Activated T-cell treated with anti-CD3 and anti-CD28 coated beads for 24 hours (primary cell): ENCODE measurements at regions not wholly inside any gene's neighbourhood (a gene's known extent, or its start where the extent isn't known, plus 50 kb on each side); places are given as distances from the start of the nearest gene placed in this dataset.
"Not testable (repeated sequence)": the region's sequence is repeated elsewhere in the genome, so short reads cannot be mapped to it uniquely, and the experiment has no call there.

Source experiments
- DNase-seq: peaks from one replicate; pipeline ENCODE4 v3.0.0-alpha.2; 2020; ENCODE audit warnings: low read depth

GRCh38 chr5:136924490-136924889, 559.1 kb upstream of the TRPC7 start:
- DNase-seq, result no peak

GRCh38 chr5:136910625-136911024, 545.3 kb upstream of the TRPC7 start:
- DNase-seq, result no peak

DNA sequence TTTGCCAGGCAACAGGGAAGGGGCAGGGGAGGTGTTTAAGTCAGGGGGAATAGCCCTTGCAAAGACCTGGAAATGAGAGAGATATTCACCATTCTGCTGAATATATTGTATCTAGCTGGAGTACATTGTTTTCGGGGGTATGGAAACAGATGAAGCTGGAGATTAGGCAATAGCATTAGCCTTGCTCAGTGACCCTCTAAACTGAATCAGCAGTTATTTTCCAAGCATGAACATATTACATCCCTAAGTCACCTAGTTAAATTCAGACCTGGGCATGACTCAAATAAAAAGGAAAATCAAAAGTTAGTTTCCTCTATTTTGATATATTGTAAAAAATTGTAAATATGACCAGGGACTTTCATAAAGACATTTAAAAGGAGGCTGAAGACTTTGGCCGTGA, 544.6 kb upstream of the TRPC7 start:
- no peak for DNase-seq

GRCh38 chr5:136907371-136907770, 542.0 kb upstream of the TRPC7 start:
- DNase-seq, result no peak

GRCh38 chr5:136906545-136906944, 541.2 kb upstream of the TRPC7 start:
- no peak for DNase-seq

- DNase-seq, result no peak
Measured at GRCh38 chr5:136905571-136905970, 540.2 kb upstream of the TRPC7 start.

- DNase-seq, result no peak
Measured at GRCh38 chr5:136894070-136894469, 528.7 kb upstream of the TRPC7 start.

GRCh38 chr5:136892000-136892399, 526.7 kb upstream of the TRPC7 start:
- no peak for DNase-seq

GRCh38 chr5:136891175-136891972, 526.0 kb upstream of the TRPC7 start:
- no peak for DNase-seq

GRCh38 chr5:136890431-136891148, 525.2 kb upstream of the TRPC7 start:
- DNase-seq, result no peak

DNA sequence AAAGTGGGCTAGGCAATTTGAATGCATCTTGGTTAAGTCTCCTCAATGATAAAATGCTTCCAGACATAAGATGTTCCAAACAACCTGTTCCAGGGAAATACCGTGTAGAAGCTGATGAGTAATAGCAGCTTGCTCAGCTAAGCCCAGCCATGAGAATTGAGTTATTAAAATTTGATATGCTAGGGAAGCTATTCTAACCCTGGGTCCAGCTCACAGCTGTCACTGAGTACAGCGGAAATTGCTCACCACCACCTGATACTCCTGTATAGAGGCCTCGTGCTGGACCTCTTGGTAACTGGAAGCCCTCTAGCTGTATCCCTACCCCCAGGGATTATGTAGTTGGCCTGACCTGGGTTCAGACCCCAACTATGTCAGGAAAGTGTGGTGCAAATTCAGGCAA, 521.3 kb upstream of the TRPC7 start:
- no peak for DNase-seq

DNA sequence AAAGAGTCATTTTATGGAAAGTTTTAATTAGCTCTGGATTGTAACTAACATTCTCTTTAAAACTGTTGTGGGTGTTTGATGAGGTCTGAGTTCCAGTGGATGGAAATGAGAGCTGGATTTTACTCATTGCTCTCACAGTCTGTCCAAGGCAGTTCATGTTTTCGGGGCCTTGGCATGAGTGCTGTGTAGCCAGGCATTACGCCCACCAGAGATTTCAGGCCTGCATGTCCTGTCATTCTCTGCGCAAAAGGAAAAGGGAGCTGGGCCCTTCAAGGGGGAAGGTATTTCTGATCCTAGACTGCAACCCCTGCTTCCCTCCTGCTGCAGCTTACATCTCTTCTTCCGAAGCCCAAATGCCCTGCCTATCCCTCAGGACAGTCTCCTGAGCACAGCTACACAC, 499.6 kb upstream of the TRPC7 start:
- DNase-seq, result no peak

DNA sequence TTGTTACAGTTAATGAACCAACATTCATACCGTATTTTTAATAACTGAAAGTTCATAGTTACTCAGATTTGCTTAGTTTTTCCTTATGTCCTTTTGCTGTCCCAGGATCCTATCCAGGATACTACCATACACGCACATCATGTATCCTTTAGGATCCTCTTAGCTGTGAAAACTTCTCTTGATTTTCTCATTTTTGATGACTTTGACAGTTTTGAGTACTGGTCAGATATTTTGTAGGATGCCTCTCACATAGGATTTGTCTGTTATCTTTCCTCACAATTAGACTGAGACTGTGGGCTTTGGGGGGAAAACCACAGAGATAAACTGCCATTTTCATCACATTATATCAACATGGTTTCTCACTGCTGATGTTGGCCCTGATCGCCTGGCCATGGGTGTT, 491.3 kb upstream of the TRPC7 start:
- DNase-seq, result no peak

- no peak for DNase-seq
Measured at GRCh38 chr5:136853971-136854370, 488.6 kb upstream of the TRPC7 start.

GRCh38 chr5:136840601-136841000, 475.3 kb upstream of the TRPC7 start:
- DNase-seq, result no peak

- DNase-seq, result no peak
Measured at GRCh38 chr5:136836093-136836492, 470.7 kb upstream of the TRPC7 start.

GRCh38 chr5:136820848-136821247, 455.5 kb upstream of the TRPC7 start:
- no peak for DNase-seq

- DNase-seq, result no peak
Measured at GRCh38 chr5:136819526-136820302, 454.4 kb upstream of the TRPC7 start.

DNA sequence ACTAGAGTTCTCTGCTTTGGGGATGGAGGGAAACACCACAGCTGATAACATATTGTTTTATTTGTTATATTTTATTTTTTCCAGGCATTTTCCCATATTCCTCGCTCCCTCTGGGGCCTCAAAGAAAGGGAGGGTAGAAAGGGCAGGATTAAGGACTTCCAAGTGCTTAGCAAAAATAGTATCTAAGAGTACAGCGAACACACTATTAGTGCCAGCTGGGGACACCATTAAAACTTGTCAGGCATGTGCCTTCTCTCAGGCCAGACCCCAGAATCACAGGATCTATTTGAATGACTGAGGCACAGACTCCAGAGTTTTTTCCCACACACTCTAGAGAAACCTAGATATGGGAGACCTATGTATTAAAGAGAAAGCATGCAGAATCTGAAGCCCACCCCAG, 451.0 kb upstream of the TRPC7 start:
- DNase-seq, result no peak

DNA sequence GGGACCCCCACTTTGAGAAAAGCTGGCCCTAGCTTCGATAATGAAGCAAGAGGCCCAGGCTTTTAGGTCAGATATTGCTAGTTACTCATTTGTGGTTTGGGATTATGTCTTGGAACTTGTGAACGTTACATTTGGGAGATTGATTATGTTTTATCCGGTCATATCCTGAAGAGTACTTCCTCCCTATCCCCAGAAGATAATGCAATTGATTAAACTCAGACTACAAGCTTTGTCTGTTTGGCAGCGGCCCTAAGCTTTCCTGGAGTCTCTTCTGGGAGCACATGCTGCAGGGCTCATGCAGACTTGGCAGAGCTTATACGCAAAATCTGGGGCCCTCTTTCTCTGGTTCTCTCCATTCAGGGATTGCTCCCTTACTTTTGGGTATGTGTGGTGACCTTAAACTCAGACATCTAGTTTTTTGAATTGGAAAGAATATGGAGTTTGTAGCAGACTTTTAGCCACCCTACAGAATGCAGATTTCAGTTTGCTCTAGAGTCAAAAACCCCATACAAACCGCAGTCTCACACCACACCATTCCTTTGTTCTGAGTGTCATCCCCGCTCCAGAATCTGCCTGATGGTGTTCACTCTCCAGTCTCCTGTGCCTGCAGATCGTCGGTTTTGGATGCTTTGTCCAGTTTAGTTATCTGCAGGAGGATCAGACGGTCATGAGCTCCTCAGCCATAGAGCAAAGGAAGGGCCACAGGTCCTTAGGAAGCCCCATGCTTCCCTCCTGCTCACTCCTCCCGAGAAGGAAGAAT, 449.5 kb upstream of the TRPC7 start:
- no peak for DNase-seq

GRCh38 chr5:136812270-136812669, 446.9 kb upstream of the TRPC7 start:
- DNase-seq, result not testable (repeated sequence)

GRCh38 chr5:136811551-136811950, 446.2 kb upstream of the TRPC7 start:
- no peak for DNase-seq
